ENCODE measurements at regions not wholly inside any gene's neighbourhood (a gene's known extent, or its start where the extent isn't known, plus 50 kb on each side); places are given as distances from the start of the nearest gene placed in this dataset.

GRCh38 chr15:69722924-69723323 is 270.3 kb downstream of the RPLP1 start:
- no peak for TF ChIP-seq CTCF (IDR thresholded peaks at IDR 0.05)
- no peak for TF ChIP-seq ZFX (IDR thresholded peaks at IDR 0.05; ENCODE audit: borderline replicate concordance)

Measured in 22Rv1 (cell line).